ENCODE measurements at regions not wholly inside any gene's neighbourhood (a gene's known extent, or its start where the extent isn't known, plus 50 kb on each side); places are given as distances from the start of the nearest gene placed in this dataset.

GRCh38 chr1:29859126-29859525, 622.8 kb downstream of the PTPRU start:
- TF ChIP-seq CTCF (IDR thresholded peaks at IDR 0.05 in 8 of 11, conservative IDR thresholded peaks at IDR 0.05 in 3 of 11) (no peak), POLR2AphosphoS5 (IDR thresholded peaks at IDR 0.05) (no peak), POLR2A (IDR thresholded peaks at IDR 0.05) (no peak)

Data from spleen (tissue), 7 donors.